ENCODE measurements at regions not wholly inside any gene's neighbourhood (a gene's known extent, or its start where the extent isn't known, plus 50 kb on each side); places are given as distances from the start of the nearest gene placed in this dataset.

- in situ Hi-C loops (cut with MboI; ENCODE audit: low sequenced_read_pairs) = no loop called here
Observed at GRCh38 chr2:57850415-57851130, 196.0 kb upstream of the VRK2 start.

GRCh38 chr2:57855212-57855611 is 191.4 kb upstream of the VRK2 start:
- in situ Hi-C loops (cut with MboI; ENCODE audit: low sequenced_read_pairs) = no loop called here

- in situ Hi-C loops (cut with MboI; ENCODE audit: low sequenced_read_pairs) = no loop called here
Observed at GRCh38 chr2:57859755-57860154, 186.9 kb upstream of the VRK2 start.

GRCh38 chr2:57862153-57862552 is 184.5 kb upstream of the VRK2 start:
- in situ Hi-C loops (cut with MboI; ENCODE audit: low sequenced_read_pairs) = no loop called here

GRCh38 chr2:57862727-57863126 is 183.9 kb upstream of the VRK2 start:
- in situ Hi-C loops (cut with MboI; ENCODE audit: low sequenced_read_pairs) = no loop called here

- in situ Hi-C loops (cut with MboI; ENCODE audit: low sequenced_read_pairs) = no loop called here
Observed at GRCh38 chr2:57864926-57865325, 181.7 kb upstream of the VRK2 start.

GRCh38 chr2:57867730-57868129 is 178.9 kb upstream of the VRK2 start:
- in situ Hi-C loops (cut with MboI; ENCODE audit: low sequenced_read_pairs) = no loop called here

- in situ Hi-C loops (cut with MboI; ENCODE audit: low sequenced_read_pairs) = no loop called here
Observed at GRCh38 chr2:57868619-57869139, 177.9 kb upstream of the VRK2 start.

GRCh38 chr2:57869758-57870344 is 176.8 kb upstream of the VRK2 start:
- in situ Hi-C loops (cut with MboI; ENCODE audit: low sequenced_read_pairs) = no loop called here

GRCh38 chr2:57876313-57876712 is 170.3 kb upstream of the VRK2 start:
- in situ Hi-C loops (cut with MboI; ENCODE audit: low sequenced_read_pairs) = no loop called here

GRCh38 chr2:57877811-57878170 is 168.8 kb upstream of the VRK2 start:
- in situ Hi-C loops (cut with MboI; ENCODE audit: low sequenced_read_pairs) = no loop called here

- in situ Hi-C loops (cut with MboI; ENCODE audit: low sequenced_read_pairs) = no loop called here
Observed at GRCh38 chr2:57878171-57878865, 168.3 kb upstream of the VRK2 start.

- in situ Hi-C loops (cut with MboI; ENCODE audit: low sequenced_read_pairs) = no loop called here
Observed at GRCh38 chr2:57878866-57879210, 167.8 kb upstream of the VRK2 start.

GRCh38 chr2:57880446-57880845 is 166.2 kb upstream of the VRK2 start:
- in situ Hi-C loops (cut with MboI; ENCODE audit: low sequenced_read_pairs) = no loop called here

- in situ Hi-C loops (cut with MboI; ENCODE audit: low sequenced_read_pairs) = no loop called here
Observed at GRCh38 chr2:57880967-57881366, 165.6 kb upstream of the VRK2 start.

GRCh38 chr2:57881998-57882888 is 164.4 kb upstream of the VRK2 start:
- in situ Hi-C loops (cut with MboI; ENCODE audit: low sequenced_read_pairs) = no loop called here

- in situ Hi-C loops (cut with MboI; ENCODE audit: low sequenced_read_pairs) = no loop called here
Observed at GRCh38 chr2:57882895-57883515, 163.6 kb upstream of the VRK2 start.

GRCh38 chr2:57884281-57884680 is 162.3 kb upstream of the VRK2 start:
- in situ Hi-C loops (cut with MboI; ENCODE audit: low sequenced_read_pairs) = no loop called here

- in situ Hi-C loops (cut with MboI; ENCODE audit: low sequenced_read_pairs) = no loop called here
Observed at GRCh38 chr2:57885742-57886141, 160.9 kb upstream of the VRK2 start.

GRCh38 chr2:57886161-57886786 is 160.3 kb upstream of the VRK2 start:
- in situ Hi-C loops (cut with MboI; ENCODE audit: low sequenced_read_pairs) = no loop called here
